ENCODE measurements at regions not wholly inside any gene's neighbourhood (a gene's known extent, or its start where the extent isn't known, plus 50 kb on each side); places are given as distances from the start of the nearest gene placed in this dataset.

- TF ChIP-seq GATA2 (IDR thresholded peaks at IDR 0.05; ENCODE audit: low read depth, low read length): no peak
These were observed 238.6 kb downstream of the TRIML1 start for GRCh38 chr4:188377816-188378215.

- TF ChIP-seq GATA3 (IDR thresholded peaks at IDR 0.05; ENCODE audit: low read depth, low read length): no peak
- TF ChIP-seq GATA2 (IDR thresholded peaks at IDR 0.05; ENCODE audit: low read depth, low read length): no peak
These were observed 243.9 kb downstream of the TRIML1 start for GRCh38 chr4:188383180-188383579.

- TF ChIP-seq GATA2 (IDR thresholded peaks at IDR 0.05; ENCODE audit: low read depth, low read length): no peak
- TF ChIP-seq GATA3 (IDR thresholded peaks at IDR 0.05; ENCODE audit: low read depth, low read length): no peak
These were observed 248.0 kb downstream of the TRIML1 start for GRCh38 chr4:188387179-188387791.

- TF ChIP-seq GATA2 (IDR thresholded peaks at IDR 0.05; ENCODE audit: low read depth, low read length) (no peak), GATA3 (IDR thresholded peaks at IDR 0.05; ENCODE audit: low read depth, low read length) (no peak)
These were observed 256.8 kb downstream of the TRIML1 start for GRCh38 chr4:188396037-188396436.

GRCh38 chr4:188399834-188400233 is 260.6 kb downstream of the TRIML1 start:
- no peak for TF ChIP-seq GATA2 (IDR thresholded peaks at IDR 0.05; ENCODE audit: low read depth, low read length)
- no peak for TF ChIP-seq GATA3 (IDR thresholded peaks at IDR 0.05; ENCODE audit: low read depth, low read length)

GRCh38 chr4:188400451-188400850 is 261.2 kb downstream of the TRIML1 start:
- TF ChIP-seq GATA2 (IDR thresholded peaks at IDR 0.05; ENCODE audit: low read depth, low read length) (no peak), GATA3 (IDR thresholded peaks at IDR 0.05; ENCODE audit: low read depth, low read length) (no peak)

GRCh38 chr4:188403272-188403671 is 264.0 kb downstream of the TRIML1 start:
- no peak for TF ChIP-seq GATA2 (IDR thresholded peaks at IDR 0.05; ENCODE audit: low read depth, low read length)
- no peak for TF ChIP-seq GATA3 (IDR thresholded peaks at IDR 0.05; ENCODE audit: low read depth, low read length)

- TF ChIP-seq GATA2 (IDR thresholded peaks at IDR 0.05; ENCODE audit: low read depth, low read length) (no peak), GATA3 (IDR thresholded peaks at IDR 0.05; ENCODE audit: low read depth, low read length) (no peak)
These were observed 269.2 kb downstream of the TRIML1 start for GRCh38 chr4:188408244-188409030.

- TF ChIP-seq GATA3 (IDR thresholded peaks at IDR 0.05; ENCODE audit: low read depth, low read length): no peak
- no peak for TF ChIP-seq GATA2 (IDR thresholded peaks at IDR 0.05; ENCODE audit: low read depth, low read length)
These were observed 270.6 kb downstream of the TRIML1 start for GRCh38 chr4:188409851-188410250.

- no peak for TF ChIP-seq GATA3 (IDR thresholded peaks at IDR 0.05; ENCODE audit: low read depth, low read length)
- no peak for TF ChIP-seq GATA2 (IDR thresholded peaks at IDR 0.05; ENCODE audit: low read depth, low read length)
These were observed 272.6 kb downstream of the TRIML1 start for GRCh38 chr4:188411805-188412204.

- TF ChIP-seq GATA2 (IDR thresholded peaks at IDR 0.05; ENCODE audit: low read depth, low read length) (no peak), GATA3 (IDR thresholded peaks at IDR 0.05; ENCODE audit: low read depth, low read length) (no peak)
These were observed 273.3 kb downstream of the TRIML1 start for GRCh38 chr4:188412499-188412898.

- no peak for TF ChIP-seq GATA3 (IDR thresholded peaks at IDR 0.05; ENCODE audit: low read depth, low read length)
- no peak for TF ChIP-seq GATA2 (IDR thresholded peaks at IDR 0.05; ENCODE audit: low read depth, low read length)
These were observed 275.2 kb downstream of the TRIML1 start for GRCh38 chr4:188414441-188414840.

- TF ChIP-seq GATA3 (IDR thresholded peaks at IDR 0.05; ENCODE audit: low read depth, low read length) (no peak), GATA2 (IDR thresholded peaks at IDR 0.05; ENCODE audit: low read depth, low read length) (no peak)
These were observed 277.9 kb downstream of the TRIML1 start for GRCh38 chr4:188417181-188417580.

- TF ChIP-seq GATA2 (IDR thresholded peaks at IDR 0.05; ENCODE audit: low read depth, low read length): no peak
- no peak for TF ChIP-seq GATA3 (IDR thresholded peaks at IDR 0.05; ENCODE audit: low read depth, low read length)
These were observed 283.8 kb downstream of the TRIML1 start for GRCh38 chr4:188423039-188423438.

- TF ChIP-seq GATA2 (IDR thresholded peaks at IDR 0.05; ENCODE audit: low read depth, low read length): no peak
- TF ChIP-seq GATA3 (IDR thresholded peaks at IDR 0.05; ENCODE audit: low read depth, low read length): no peak
These were observed 289.7 kb downstream of the TRIML1 start for GRCh38 chr4:188428935-188429334.

Data from SH-SY5Y (cell line).